GM12892 (cell line): ENCODE measurements at regions not wholly inside any gene's neighbourhood (a gene's known extent, or its start where the extent isn't known, plus 50 kb on each side); places are given as distances from the start of the nearest gene placed in this dataset.

Experiments used
- POLR2A ChIP-seq: IDR thresholded peaks from 2 replicates; pipeline ENCODE4 v1.6.1; 2011; ENCODE audit warnings: low read depth, low read length, control low read depth
- POLR2AphosphoS5 ChIP-seq: IDR thresholded peaks from 2 replicates; pipeline ENCODE4 v1.6.1; 2011; ENCODE audit warnings: low read depth, low read length, control low read depth
- TAF1 ChIP-seq: IDR thresholded peaks from 2 replicates; pipeline ENCODE4 v1.6.1; 2011; ENCODE audit warnings: low read depth, mild to moderate bottlenecking, control low read depth, low read length, borderline replicate concordance

DNA sequence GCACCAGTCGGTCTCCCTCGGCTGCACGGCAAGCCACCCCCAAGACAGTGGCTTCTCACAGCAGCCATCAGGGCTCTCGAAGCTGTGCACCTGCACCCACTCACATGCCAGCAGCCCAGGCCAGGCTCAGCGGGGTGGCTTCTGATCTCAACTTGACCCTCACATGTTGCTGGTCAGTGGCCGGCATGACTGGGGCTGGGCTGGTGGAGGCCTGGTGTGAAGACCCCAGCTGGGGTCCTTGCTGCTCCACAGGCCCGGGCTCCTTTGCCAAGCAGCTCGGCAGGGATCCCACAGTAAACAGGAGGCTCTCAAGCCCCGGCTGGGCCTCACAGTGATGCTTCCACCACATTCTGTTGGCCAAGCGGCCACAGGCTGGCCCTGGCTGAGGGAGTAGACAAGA is 128.2 kb downstream of the BRD1 start:
- TF ChIP-seq POLR2A (no peak), TAF1 (no peak), POLR2AphosphoS5 (no peak)
